K562 (cell line): ENCODE measurements at regions not wholly inside any gene's neighbourhood (a gene's known extent, or its start where the extent isn't known, plus 50 kb on each side); places are given as distances from the start of the nearest gene placed in this dataset.

Experiments used
- ATAC-seq: fragments of 200-7000 bp; cut with Tn5 transposase; 3 replicates; pipeline ENCODE4 v1.9.1; 2020; ENCODE audit warnings: moderate library complexity
- BruUV-seq: library from RNA; stranded (reverse); fragments of 400-500 nt; replicated peaks from 2 replicates; lab custom pipeline; 2021; lab: Mats Ljungman, UMichigan
- CTCF ChIA-PET: fragments of 300-600 bp; formaldehyde crosslinking; extraction: SDS; loops from one replicate; lab custom pipeline; 2021; ENCODE audit warnings: low intra/inter-chr PET ratio; lab: Yijun Ruan, JAX
- POLR2A ChIA-PET: fragments of 300-600, 350-650 bp; sonication (Branson Sonifier 250); formaldehyde crosslinking; extraction: SDS; loops from one replicate; lab custom pipeline; 2021; ENCODE audit warnings: antibody characterized with exemption, inconsistent platforms; lab: Yijun Ruan, JAX
- DNase-seq, 4 experiments: peaks; one replicate each; pipeline versions ENCODE4 v3.0.0 to v3.0.0-alpha.2; 2011 to 2018; ENCODE audit warnings: low spot score in 3 of 4, mixed read lengths in 3 of 4; ENCODE audit errors: extremely low read depth in 1 of 4
- FAIRE-seq: peaks from 2 replicates; lab custom pipeline; 2011; peaks lifted over from hg19 to GRCh38; lab: Jason Lieb, UNC
- H2AFZ ChIP-seq: 2 replicates; pipeline ENCODE4 v1.6.0; 2011; ENCODE audit warnings: low read depth, low read length, control low read depth, inconsistent platforms
- H3K27ac ChIP-seq: fragments of 200-600 bp; 3 replicates; pipeline ENCODE4 v1.8.0; 2011; ENCODE audit warnings: low read depth, mild to moderate bottlenecking, control low read depth, inconsistent platforms, low read length, moderate library complexity, mixed read lengths; ENCODE audit errors: extremely low read depth
- H3K27me3 ChIP-seq, 2 experiments: fragments of 300-600 bp in 1 of 2; 2 replicates in 1 of 2; 3 replicates in 1 of 2; pipeline versions ENCODE4 v1.6.0 to v1.8.0; 2011; ENCODE audit warnings: inconsistent platforms in 2 of 2, low read length in 2 of 2, mild to moderate bottlenecking in 1 of 2, mixed read lengths in 1 of 2, moderate library complexity in 1 of 2; ENCODE audit not compliant: control insufficient read depth in 2 of 2, insufficient read depth in 2 of 2
- H3K36me3 ChIP-seq: fragments of 300-600 bp; 3 replicates; pipeline ENCODE4 v1.8.0; 2011; ENCODE audit warnings: mild to moderate bottlenecking, low read length, inconsistent platforms; ENCODE audit not compliant: control insufficient read depth, insufficient read depth
- H3K4me1 ChIP-seq, 2 experiments: fragments of 200-600 bp in 1 of 2; replicated peaks in 1 of 2; 2 replicates in 1 of 2; 3 replicates in 1 of 2; pipeline versions ENCODE4 v1.5.1 to v1.8.0; 2011; ENCODE audit warnings: inconsistent platforms in 2 of 2, low read length in 2 of 2, mild to moderate bottlenecking in 1 of 2, mixed read lengths in 1 of 2, moderate library complexity in 1 of 2; ENCODE audit not compliant: control insufficient read depth in 2 of 2, insufficient read depth in 2 of 2
- H3K4me2 ChIP-seq: 2 replicates; pipeline ENCODE4 v1.6.1; 2011; ENCODE audit warnings: low read length, control low read depth, inconsistent platforms, mixed read lengths; ENCODE audit not compliant: insufficient read depth
- H3K4me3 ChIP-seq: fragments of 200-600 bp; sonication (generic), shearing (Covaris generic); 2 replicates; pipeline ENCODE4 v1.5.1; 2016; ENCODE audit warnings: control low read depth, inconsistent platforms
- H3K79me2 ChIP-seq: fragments of 200-600 bp; 3 replicates; pipeline ENCODE4 v1.8.0; 2011; ENCODE audit warnings: low read length, inconsistent platforms; ENCODE audit not compliant: control insufficient read depth, insufficient read depth
- H3K9ac ChIP-seq, 2 experiments: 2 replicates each; pipeline versions ENCODE4 v1.6.0 to v1.6.1; 2011; ENCODE audit warnings: low read depth in 2 of 2, low read length in 2 of 2, control low read depth in 1 of 2, inconsistent platforms in 1 of 2, mild to moderate bottlenecking in 1 of 2, mixed read lengths in 1 of 2; ENCODE audit not compliant: insufficient read depth in 1 of 2
- H3K9me1 ChIP-seq: one replicate; pipeline ENCODE4 v1.6.0; 2011; ENCODE audit warnings: inconsistent platforms, mild to moderate bottlenecking, low read length, moderate library complexity; ENCODE audit not compliant: control insufficient read depth, insufficient read depth
- H3K9me3 ChIP-seq: replicated peaks from 2 replicates; pipeline ENCODE4 v1.5.1; 2011; ENCODE audit warnings: low read depth, low read length, inconsistent platforms; ENCODE audit not compliant: control insufficient read depth, insufficient read depth
- H4K20me1 ChIP-seq: replicated peaks from 2 replicates; pipeline ENCODE4 v1.6.1; 2011; ENCODE audit warnings: low read length, inconsistent platforms, mixed read lengths; ENCODE audit not compliant: control insufficient read depth, insufficient read depth
- CGGBP1 ChIP-seq: fragments of 250-450 bp; sonication (Bioruptor Pico); IDR thresholded peaks from 2 replicates; pipeline ENCODE4 v1.9.0; 2021; ENCODE audit warnings: mild to moderate bottlenecking
- CREB5 ChIP-seq: fragments of 250-450 bp; sonication (Bioruptor Pico); IDR thresholded peaks from 2 replicates; pipeline ENCODE4 v1.5.0; 2020; ENCODE audit warnings: mild to moderate bottlenecking
- MTA1 ChIP-seq: fragments of 450-650 bp; IDR thresholded peaks from 2 replicates; pipeline ENCODE4 v1.6.1; 2017; ENCODE audit warnings: borderline replicate concordance
- SIX5 ChIP-seq, 2 experiments: IDR thresholded peaks; 2 replicates each; pipeline ENCODE4 v1.6.1; 2011; ENCODE audit warnings: low read length in 2 of 2, borderline replicate concordance in 1 of 2, low read depth in 1 of 2, mild to moderate bottlenecking in 1 of 2, moderate library complexity in 1 of 2; ENCODE audit not compliant: insufficient read depth in 1 of 2
- ZFP36 ChIP-seq: fragments of 150-350 bp; IDR thresholded peaks from 2 replicates; pipeline ENCODE4 v1.6.1; 2018; ENCODE audit warnings: low read length, low read depth; ENCODE audit not compliant: partially characterized antibody
- ZNF57 ChIP-seq: fragments of 450-650 bp; formaldehyde crosslinking; IDR thresholded peaks from 2 replicates; pipeline ENCODE4 v1.4.0; 2020; ENCODE audit warnings: mild to moderate bottlenecking, moderate library complexity
- in situ Hi-C: fragments of 300-500 bp; cut with MboI; formaldehyde crosslinking; loops from 4 replicates; pipeline ENCODE4 v1.15.0; 2018; ENCODE audit warnings: inconsistent platforms, mixed read lengths
- intact Hi-C: fragments of 100-400 bp; cut with micrococcal nuclease; formaldehyde crosslinking; loops from 2 replicates; pipeline ENCODE4 v1.14.2; 2022
- TF ChIP-seq, protein P1 (sequence below): fragments of 250-450 bp; sonication (Bioruptor Pico); IDR thresholded peaks from 2 replicates; pipeline ENCODE4 v1.4.0; 2020; ENCODE audit warnings: mild to moderate bottlenecking, moderate library complexity

DNA sequence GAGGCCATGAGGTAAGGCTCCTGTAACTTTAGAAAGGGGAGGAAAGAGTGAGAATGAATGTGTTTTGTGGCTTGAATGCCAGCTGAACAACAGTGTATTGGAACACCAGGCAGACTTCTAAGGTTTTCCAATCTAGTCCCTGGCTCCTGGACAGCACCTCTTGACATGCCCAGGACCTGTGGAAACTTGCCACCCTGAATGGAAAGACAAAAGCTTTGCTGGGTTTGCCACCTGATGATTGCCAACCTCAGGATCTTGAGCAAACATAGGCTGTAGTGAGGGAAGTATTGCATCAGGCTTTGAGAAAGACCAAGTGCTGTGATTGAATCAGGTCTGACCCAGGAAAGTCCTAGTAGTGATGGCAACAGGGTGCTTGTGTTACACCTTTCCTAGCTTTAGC, 1393.1 kb upstream of the DIAPH2 start:
- Histone ChIP-seq H3K27me3 (no peaks in the 10 kb centered on the region), H3K36me3 (no peaks in the 10 kb centered on the region), H3K4me1 (no peaks in the 10 kb centered on the region), H2AFZ (no peak overlapping the region), H3K9me1 (no peaks in the 10 kb centered on the region), H3K27ac (no peak overlapping the region), H3K4me2 (no peak overlapping the region), H3K9ac (no peak overlapping the region), H3K4me3 (no peak overlapping the region), H4K20me1 (no peaks in the 10 kb centered on the region), H3K79me2 (no peaks in the 10 kb centered on the region), H3K9me3 (no peaks in the 10 kb centered on the region)
- in situ Hi-C loops = no loop called here
- FAIRE-seq (no peak), DNase-seq (no peak), ATAC-seq (no peak)
- intact Hi-C loops = no loop called here
- ChIA-PET POLR2A (no interaction called here), CTCF (no interaction called here)
- BruUV-seq = no TSS peak
- no peak for TF ChIP-seq ZNF57
- no peak for TF ChIP-seq CREB5 (CRISPR knock-in tag)
- no peak for TF ChIP-seq ZFP36
- no peak for TF ChIP-seq MTA1
- no peak for TF ChIP-seq SIX5 (IDR thresholded peaks at IDR 0.05; ENCODE audit: borderline replicate concordance in 1 of 2, insufficient read depth in 1 of 2, low read depth in 1 of 2, low read length in 2 of 2)
- TF ChIP-seq CGGBP1 (CRISPR knock-in tag) = no peak
- TF ChIP-seq, protein P1, sequence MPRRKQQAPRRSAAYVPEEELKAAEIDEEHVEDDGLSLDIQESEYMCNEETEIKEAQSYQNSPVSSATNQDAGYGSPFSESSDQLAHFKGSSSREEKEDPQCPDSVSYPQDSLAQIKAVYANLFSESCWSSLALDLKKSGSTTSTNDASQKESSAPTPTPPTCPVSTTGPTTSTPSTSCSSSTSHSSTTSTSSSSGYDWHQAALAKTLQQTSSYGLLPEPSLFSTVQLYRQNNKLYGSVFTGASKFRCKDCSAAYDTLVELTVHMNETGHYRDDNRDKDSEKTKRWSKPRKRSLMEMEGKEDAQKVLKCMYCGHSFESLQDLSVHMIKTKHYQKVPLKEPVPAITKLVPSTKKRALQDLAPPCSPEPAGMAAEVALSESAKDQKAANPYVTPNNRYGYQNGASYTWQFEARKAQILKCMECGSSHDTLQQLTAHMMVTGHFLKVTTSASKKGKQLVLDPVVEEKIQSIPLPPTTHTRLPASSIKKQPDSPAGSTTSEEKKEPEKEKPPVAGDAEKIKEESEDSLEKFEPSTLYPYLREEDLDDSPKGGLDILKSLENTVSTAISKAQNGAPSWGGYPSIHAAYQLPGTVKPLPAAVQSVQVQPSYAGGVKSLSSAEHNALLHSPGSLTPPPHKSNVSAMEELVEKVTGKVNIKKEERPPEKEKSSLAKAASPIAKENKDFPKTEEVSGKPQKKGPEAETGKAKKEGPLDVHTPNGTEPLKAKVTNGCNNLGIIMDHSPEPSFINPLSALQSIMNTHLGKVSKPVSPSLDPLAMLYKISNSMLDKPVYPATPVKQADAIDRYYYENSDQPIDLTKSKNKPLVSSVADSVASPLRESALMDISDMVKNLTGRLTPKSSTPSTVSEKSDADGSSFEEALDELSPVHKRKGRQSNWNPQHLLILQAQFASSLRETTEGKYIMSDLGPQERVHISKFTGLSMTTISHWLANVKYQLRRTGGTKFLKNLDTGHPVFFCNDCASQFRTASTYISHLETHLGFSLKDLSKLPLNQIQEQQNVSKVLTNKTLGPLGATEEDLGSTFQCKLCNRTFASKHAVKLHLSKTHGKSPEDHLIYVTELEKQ = no peak
